DMS 273 (cell line): ENCODE measurements at regions not wholly inside any gene's neighbourhood (a gene's known extent, or its start where the extent isn't known, plus 50 kb on each side); places are given as distances from the start of the nearest gene placed in this dataset.
A peak's percentile ranks its signal among the peaks of the same experiment; 100 is the strongest.
"Not testable (repeated sequence)": the region's sequence is repeated elsewhere in the genome, so short reads cannot be mapped to it uniquely, and the experiment has no call there.

Experiments used
- DNase-seq: peaks from one replicate; lab custom pipeline; 2025; ENCODE audit not compliant: unreplicated experiment; lab: John Stamatoyannopoulos, UW

DNA sequence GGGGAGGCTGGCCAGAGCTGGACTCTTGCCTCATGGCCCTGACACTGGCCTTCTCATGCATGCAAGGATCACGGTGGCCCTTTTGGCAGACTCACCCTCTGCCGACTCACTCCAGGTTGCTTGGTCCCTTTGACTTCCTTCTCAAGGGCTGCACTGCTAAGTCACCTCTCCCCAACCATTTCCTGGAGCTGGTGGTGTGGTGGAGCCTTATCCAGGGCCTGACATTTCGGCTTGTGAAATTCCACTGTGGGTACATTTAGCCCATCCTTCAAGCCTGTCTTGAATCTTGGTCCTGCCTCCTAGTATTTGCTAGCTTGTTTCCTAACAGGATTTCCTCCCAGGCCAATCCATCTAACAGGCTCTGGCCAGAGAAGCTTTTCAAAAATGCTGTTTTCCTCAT, 52.6 kb upstream of the JUN start:
- no peak for DNase-seq

DNA sequence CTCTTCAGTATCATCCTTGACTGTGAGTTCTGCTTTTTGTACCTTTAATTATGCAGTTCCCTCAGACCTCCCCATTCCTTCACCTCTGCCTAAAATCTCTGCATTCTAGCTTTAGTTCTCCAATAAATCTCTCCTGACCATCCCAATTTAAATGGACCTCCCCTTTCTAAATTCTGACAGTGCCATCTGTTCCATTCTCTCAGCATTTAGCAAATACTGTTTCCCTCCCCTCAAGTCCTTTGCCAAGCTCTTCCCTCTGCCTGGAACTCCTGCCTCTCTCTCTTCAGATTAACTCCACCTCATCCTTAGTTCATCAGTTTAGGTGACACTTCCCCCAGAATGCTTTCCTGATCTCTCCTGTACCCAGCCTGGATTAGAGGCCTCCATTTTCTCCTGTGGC, 54.0 kb upstream of the JUN start:
- peak; percentile 51 for DNase-seq

DNA sequence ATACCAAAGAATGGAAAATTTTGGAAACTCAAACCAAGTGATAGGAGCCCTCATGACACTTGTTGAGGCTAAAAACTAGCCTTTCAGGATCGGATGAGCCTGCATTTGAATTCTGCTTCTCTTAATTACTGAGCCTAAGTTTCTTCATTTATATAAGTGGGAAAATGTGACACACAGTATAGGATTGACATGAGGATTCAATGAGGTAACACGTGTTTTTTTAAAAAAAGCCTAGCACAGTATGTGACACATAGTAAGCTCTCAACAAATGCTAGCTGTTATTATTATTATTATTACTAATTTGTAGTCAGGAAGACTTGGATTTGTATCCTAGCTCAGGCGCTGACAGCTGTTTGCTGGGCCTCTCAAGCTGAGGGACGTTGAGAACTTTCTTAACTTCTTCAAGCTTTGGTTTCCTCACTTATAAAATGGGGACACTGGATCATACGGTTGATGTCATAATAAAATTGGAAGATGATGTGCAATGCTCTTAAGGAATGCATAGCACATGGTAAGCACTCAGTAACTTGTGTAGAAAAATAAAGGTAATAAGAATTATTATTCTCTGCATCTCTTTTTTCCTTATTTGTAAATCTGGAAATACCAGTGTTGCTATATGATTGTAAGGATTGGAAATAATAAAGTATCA, 55.4 kb upstream of the JUN start:
- DNase-seq = no peak

DNA sequence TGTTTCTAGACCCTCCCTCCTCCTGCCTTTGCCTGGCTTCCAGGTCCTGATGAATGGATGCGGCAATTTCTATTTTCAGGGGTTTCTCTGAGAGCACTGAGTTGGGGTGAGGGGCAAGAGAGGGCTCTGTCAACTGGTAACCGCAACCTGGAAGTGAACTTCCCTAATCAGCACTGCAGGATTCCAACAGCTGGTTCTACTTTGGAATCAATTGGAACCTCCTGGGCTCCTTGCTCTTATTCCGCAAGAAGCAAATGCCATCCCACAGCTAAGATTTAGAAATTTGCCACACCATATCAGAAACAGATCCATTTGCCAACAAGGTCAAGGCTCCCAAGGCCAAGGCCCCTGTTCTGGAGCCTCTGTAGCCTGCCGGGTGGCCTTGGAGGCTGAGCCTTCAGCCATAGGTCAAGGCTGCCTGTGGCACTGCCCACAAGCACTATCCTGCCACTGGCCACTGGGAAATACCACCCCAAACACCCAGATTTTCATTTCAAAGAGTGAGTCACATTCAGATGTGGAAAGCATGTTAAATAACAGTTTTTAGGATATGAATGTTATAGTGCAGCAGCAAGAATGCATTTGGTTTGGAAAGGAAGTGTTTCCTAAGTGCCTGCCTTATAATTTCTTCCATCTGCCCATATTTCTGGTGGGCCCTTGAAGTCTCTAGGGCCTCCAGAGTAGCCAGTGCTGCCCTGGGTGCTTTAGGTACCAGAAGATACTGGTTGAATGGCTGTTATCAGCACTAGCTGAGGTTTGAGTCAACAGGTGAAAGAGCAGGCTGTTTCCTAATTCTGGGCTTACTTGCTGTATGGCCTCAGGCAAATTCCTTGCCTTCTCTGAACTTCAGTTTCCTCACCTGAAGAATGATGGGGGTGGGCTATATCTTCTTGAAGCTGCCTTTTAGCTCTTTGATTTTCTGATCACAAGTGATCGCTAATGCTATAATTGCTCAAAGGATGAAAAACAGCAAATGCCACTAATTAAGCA, 56.3 kb upstream of the JUN start:
- DNase-seq = no peak

DNA sequence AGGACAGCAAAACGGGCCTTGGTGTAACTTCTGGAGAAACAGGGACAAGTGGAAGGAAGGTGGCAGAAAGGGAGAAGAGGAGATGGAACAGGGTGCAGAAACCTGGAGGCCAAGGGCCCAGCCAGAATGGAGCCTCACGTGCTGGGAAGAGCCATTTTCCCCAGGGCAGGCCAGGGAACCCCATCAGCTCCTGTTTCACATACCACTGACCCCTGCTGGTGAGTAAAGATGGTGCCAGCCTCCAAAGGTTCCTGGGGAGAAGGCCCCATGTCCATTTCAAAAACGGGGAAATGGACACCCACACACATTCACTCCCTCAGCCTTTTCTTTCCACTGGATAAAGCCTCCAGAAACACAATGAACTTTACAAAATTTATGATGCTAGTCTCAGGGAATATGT, 57.6 kb upstream of the JUN start:
- DNase-seq = peak; percentile 59

DNA sequence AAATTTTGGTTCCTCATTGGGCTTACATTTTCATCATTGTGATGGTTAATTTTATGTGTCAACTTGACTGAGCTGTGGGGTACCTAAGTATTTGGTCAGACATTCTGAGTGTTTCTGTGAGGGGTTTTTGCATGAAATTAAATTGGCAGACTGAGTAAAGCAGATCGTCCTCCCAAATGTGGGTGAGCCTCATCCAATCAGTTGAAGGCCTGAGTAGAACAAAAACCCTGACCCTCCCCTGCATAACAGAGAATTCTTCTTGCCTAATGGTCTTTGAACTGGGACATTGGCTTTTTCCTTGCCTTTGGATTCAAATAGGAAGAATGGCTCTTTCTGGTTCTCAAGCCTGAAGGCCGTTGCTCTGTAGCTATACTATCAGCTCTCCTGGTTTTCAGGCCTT, 59.1 kb upstream of the JUN start:
- no peak for DNase-seq

DNA sequence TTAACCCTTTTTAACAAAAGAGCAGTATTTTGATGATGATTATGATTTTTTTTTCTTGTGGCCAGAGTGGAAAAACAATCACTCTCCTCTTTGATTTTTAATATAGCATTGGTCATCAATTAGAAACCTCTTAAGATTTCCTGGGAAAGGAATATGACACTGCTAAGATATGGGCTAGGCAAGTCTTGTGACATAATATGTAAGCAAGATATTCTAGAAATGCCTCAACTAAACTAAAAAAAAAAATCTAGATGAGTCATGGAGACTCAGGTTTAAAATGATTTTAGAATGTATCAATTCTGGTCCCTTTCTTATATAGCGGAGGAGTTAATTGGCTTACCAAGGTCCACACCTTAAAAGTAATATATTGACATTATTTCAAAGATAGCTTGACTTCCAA, 60.3 kb upstream of the JUN start:
- no peak for DNase-seq

DNA sequence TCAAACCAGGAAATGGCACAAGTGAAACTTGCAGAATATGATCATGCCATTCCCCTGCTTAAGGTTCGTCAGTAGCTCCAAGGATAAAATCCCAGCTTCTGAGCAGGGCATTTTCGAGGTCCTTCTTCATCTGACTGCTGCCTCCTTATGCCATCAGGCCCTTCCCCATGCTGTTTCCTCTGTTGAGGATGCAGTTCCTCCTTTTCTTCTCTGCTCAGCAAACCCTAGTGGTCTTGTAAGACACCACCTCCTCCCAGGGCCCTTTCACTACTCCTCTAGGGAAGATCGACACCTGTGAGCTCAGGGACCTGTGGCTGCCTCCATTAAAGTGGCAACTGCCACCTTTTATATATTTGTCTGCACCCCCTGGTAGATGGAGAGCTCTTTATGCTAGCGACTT, 62.1 kb upstream of the JUN start:
- DNase-seq = no peak

DNA sequence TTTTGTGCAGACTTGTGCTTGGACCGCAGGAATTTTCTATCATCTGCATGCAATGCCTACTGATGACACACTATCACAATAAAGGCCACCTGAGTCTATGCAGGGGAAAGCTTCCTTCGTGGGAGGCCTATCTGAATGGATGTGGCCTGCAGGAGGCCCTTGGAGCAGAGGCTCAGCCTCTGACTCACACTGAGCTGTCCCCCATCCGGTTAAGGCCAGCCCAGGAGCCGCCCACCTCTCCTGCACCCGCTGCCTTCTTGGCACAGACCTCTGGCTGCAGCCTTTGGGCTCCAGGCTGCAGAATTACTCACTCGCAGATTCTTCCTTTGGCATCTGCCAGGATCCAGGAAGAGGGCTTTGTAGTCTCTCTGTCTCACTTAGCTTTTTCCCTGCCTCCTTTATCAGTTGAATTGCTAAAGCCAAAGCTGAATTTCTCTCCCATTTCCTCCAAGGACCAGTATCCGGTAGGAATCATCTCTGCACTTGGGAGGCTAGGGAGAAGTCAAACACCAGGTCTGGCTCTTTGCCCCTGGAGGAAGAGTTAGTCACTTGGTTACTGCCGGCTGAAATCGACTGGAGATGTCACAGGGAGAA, 65.1 kb upstream of the JUN start:
- DNase-seq = peak; percentile 87

DNA sequence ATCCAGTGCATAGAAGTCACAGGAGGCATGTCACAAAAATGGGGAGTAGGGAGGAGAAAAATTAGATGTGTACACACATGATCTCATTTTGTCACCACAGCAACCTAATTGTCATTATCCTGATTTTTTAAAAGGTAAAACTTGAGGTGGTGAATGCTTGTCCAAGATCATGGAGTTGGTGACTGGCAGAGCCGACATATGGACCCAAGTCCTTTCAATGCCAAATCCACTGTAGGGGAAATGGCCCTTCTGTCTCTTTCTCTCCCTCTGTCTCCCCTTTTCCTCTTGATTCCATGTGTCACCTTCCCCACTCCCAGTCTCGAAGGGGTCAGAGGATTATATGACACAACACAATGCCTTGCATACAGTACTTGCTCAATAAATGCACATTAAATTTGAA, 65.7 kb upstream of the JUN start:
- DNase-seq = peak; percentile 47

DNA sequence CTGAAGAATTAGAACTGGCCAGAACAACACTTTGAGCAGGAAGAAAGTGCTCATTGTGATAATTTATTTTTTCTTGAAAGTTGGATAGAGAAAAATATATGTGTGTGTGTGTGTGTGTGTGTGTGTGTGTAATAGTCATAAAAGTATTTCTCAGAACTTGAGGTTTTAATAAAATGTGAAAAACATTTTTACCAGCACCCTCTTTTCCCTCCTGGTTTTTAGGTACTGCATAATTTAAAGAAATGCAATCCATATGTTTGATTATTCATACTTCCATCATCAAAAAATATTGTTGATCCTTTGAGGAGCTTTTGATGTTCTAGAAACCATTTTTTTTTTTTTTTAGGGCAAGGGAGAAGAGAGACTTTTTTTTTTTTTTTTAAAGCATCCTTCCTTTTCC, 66.8 kb upstream of the JUN start:
- no peak for DNase-seq

DNA sequence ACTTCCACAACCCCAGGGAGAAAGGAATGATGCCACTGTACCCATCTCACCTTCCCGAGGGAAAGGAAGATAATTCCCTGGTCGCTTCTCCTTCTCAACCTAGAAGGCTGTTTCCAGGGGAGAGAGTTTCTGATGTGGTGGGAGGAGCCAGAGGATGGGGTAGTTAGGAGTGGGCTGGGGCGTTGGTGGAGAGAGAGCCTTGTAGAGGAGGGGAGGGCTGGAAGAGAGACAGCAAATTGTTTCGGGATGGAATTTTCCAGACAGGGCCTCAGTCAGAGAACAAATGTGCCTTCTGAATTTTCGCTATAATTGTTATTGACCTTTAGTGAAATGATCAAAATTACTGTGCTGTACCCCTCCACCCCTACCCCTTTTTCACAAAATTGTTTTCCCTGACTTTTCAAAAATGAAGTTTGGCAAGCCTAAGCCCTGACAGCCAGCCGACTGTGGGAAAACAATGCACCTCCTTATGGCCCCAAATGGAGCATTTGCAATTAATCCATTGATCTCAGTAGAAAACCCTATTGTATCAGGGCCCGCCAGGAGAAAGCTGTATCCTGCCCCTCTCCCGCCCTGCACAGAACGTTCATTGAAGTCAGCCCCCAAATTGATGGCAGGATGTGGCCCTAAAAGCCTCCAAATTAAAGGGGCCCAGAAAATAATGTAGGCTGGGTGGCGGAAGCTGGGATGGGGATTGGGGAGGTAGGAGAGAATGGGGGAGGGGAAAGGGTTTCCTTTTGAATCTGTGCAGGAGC, 69.1 kb upstream of the JUN start:
- no peak for DNase-seq

DNA sequence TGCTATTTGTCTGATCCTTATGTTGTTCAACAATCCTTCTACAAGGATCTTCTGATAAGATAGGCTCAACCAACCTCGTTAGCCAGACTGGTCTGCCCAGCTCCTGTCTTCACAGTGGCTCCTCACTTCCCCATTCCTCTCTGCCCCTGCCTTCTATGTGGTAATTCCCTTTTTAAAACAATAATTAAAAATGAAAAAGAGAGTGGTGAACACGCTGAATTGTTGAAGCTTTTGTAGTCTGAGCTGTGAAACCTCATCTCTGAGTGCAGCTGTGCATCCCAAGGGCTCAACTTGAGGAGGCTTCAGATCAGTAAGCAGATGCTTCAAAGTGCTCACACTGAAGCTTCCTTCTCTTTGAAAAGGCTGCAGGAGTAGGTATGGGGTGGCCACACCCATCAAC, 70.7 kb upstream of the JUN start:
- DNase-seq = no peak

DNA sequence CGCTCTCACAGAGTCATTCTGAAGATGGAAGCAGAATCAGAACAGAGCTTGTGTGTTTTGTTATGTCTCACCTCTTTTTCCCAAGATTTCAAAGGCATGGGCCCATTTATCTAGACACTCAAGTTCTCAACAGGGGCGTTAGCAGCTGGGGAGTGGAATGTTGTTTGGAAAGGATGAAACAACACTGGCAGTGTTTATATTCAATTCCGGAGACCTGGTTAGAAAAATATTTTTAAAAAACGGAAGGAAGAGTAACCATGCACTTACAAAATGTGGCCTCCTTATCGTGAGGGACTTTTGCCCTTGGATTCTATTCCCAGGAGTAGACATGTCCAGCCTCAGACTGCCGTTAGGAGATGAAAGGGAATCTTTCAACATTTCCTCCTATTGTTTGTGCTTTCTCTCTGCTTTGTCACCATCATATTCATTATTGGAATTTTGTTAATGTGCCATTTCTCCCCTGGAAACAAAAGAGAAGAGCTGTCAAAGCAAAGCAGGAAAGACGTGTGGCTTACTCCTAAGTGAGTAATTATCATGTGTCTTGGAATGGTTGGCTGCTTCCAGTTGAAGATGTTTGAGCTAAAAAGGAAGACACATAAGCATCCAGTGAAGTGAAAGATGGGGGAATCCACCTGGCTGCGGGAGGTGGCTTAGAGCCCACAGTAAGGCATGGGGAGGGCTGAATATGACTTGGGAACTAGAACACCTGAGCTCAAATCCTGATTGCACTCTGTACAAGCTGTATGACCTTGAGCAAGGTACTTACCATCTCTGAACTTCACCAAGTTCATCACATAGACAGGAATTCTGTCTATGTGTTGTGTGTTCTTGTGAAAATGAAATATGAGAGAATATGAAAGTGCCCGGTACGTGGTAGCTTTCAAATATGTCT, 71.7 kb upstream of the JUN start:
- no peak for DNase-seq

DNA sequence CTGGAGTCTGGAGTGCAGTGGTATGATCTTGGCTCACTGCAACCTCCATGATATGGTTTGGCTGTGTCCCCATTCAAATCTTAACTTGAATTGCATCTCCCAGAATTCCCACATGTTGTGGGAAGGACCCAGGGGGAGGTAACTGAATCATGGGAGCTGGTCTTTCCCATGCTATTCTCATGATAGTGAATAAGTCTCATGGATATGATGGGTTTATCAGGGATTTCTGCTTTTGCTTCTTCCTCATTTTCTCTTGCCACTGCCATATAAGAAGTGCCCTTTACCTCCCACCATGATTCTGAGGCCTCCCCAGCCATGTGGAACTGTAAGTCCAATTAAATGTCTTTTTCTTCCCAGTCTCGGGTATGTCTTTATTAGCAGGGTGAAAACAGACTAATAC, 72.4 kb upstream of the JUN start:
- not testable (repeated sequence) for DNase-seq

DNA sequence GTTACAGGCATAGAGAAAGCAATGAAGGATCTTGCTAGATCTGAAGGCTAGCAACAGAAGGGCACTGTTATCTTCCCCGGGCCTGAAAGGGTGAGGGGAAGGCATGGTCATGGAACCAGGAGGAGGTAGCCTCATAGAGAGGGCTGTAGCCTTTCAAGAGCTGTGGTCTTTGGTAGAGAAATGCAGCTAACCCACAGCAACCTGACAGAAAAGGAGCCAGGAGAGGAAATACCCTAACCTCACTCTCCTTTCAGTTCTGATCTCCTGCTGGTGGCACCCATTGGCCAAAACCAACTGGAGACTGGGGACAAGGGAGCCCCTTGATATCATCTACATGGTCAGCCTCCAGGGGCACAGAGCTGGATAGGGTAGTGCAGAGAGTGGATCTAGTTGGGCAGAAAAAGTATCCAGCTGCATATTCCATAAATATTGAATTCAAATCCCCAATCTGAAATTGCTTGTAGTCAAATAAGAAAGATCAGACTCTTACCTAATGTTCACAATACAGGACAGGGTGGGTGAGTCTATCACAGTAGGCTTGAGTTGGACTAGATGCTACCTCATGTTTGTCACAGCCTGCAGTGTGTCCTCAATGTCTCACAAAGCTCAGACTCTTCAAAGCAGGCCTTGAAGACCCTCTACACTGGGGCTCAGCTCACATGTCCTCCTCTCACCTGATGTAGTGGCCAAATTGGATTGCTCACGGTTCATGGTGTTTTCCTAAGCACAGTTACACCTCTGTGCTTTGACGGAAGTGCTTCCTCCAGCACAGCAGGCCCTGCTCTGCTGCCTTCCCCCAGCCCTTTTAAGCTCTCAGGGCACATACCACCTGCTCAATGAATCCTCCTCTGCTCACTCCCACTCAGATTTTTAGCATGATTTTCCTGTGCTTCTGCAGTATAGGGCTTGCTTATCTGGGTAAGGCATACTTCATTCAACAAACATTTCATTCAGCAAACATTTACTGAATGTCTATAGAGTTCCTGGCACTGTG, 74.1 kb upstream of the JUN start:
- peak; percentile 43 for DNase-seq

DNA sequence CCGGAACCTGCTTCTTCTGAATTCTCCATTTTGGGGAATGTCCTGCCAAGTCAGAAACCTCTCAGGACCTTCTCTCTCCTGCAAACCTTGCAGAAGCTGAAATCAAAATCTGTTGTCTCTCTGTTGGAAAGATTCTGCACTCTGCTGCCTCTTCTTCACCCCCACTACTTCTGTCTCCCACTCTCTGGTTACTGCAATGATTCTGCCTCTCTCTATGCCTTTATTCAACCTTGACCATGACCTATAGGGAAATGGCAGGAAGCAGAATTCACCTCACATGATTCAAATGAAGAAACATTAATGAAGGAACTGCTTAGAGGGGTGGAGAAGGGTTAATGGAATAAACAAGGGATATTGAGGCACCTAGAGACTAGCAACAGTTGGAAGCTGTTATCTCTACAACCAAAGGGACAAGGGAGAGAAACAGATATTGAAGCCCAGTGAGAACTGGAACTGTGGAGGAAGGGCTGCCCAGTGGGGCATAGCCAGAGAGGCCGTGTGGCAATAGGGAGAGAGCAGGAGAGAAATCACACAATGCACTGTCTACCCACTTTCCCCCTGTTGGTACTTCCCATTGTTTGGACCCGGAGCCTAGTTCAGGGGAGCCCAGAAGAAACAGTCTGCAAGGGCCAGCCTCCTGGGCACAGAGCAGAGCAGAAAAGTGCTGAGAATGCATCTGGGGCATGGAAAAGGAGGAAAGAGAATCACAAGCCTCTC, 76.1 kb upstream of the JUN start:
- DNase-seq = no peak

DNA sequence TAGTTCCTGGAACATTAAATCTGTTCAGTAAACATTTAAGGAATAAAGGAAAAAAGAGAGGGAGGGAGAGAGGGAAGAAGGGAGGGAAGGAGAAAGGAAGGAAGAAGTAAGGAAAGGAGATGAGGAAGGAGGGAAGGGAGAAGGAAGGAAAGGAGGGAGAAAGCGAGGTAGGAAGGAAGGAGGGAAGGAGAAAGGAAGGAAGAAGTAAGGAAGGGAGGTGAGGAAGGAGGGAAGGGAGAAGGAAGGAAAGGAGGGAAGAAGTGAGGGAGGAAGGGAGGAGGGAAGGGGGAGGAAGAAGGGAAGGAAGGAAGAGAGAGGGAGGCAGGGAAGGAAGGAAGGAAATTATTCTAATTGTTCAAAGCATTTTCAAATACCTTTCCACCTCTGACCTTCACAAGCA, 77.2 kb upstream of the JUN start:
- no peak for DNase-seq

DNA sequence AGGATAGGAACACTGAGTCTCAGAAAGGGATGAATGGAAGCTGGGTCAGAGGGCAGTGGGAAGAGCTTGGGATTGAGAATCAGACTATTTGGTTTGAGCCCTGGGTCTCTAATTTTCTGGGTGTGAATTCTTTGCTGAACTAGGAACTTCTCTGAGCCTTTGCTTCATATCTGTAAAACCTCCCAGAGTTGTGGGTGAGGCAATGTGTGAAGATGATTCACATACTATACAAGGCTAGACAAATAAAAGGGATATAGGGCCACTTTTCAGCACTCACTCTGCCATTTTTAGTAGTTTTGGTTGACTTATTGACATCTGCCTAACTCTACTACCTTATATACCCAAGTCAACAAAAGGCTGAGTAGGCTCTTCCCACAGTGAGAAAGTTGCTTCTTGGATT, 77.7 kb upstream of the JUN start:
- DNase-seq = no peak
